SK-N-DZ (cell line): ENCODE measurements at regions not wholly inside any gene's neighbourhood (a gene's known extent, or its start where the extent isn't known, plus 50 kb on each side); places are given as distances from the start of the nearest gene placed in this dataset.
"Not testable (repeated sequence)": the region's sequence is repeated elsewhere in the genome, so short reads cannot be mapped to it uniquely, and the experiment has no call there.

Source experiments
- DNase-seq: peaks from one replicate; pipeline ENCODE4 v3.0.0-alpha.2; 2015; ENCODE audit warnings: low spot score
- small RNA-seq, 2 experiments: library from RNA; depleted of rRNA; stranded (forward); fragments of <200 nt; gene quantifications; one replicate each; pipeline ENCODE3, GENCODE V24; 2014

- no peak for DNase-seq
Measured at GRCh38 chr6:80433673-80434025, 327.2 kb downstream of the BCKDHB start.

- DNase-seq = no peak
Measured at GRCh38 chr6:80433010-80433672, 326.7 kb downstream of the BCKDHB start.

GRCh38 chr6:80425089-80425823 lies 318.8 kb downstream of the BCKDHB start:
- DNase-seq = no peak

- no peak for DNase-seq
Measured at GRCh38 chr6:80411486-80411885, 305.0 kb downstream of the BCKDHB start.

GRCh38 chr6:80407976-80408375 lies 301.5 kb downstream of the BCKDHB start:
- DNase-seq = not testable (repeated sequence)

- DNase-seq = no peak
Measured at GRCh38 chr6:80404889-80405288, 298.4 kb downstream of the BCKDHB start.

- DNase-seq = no peak
Measured at GRCh38 chr6:80403365-80403764, 296.9 kb downstream of the BCKDHB start.

GRCh38 chr6:80402266-80402665 lies 295.8 kb downstream of the BCKDHB start:
- DNase-seq = no peak

Small RNA genes in the stretch of these regions (small RNA-seq; reads per million reads assigned to genes)
- 0 reads per million in 2 experiments for gene AL596028.1
- 0 reads per million in 2 experiments for gene RNA5SP210
